Activated effector memory CD4-positive, alpha-beta T cell treated with anti-CD3 and anti-CD28 coated beads, Interleukin-2, amount 50 U/mL, for 16 hours (primary cell): ENCODE measurements at regions not wholly inside any gene's neighbourhood (a gene's known extent, or its start where the extent isn't known, plus 50 kb on each side); places are given as distances from the start of the nearest gene placed in this dataset.

Source experiments
- DNase-seq: peaks from one replicate; pipeline ENCODE4 v3.0.0-alpha.2; 2020

GRCh38 chr15:77786181-77786890 is 153.6 kb upstream of the LINGO1 start:
- no peak for DNase-seq

- DNase-seq, result no peak
Observed at GRCh38 chr15:77784361-77785292, 151.9 kb upstream of the LINGO1 start.

GRCh38 chr15:77783636-77784035 is 150.9 kb upstream of the LINGO1 start:
- no peak for DNase-seq

GRCh38 chr15:77782691-77783090 is 150.0 kb upstream of the LINGO1 start:
- no peak for DNase-seq

GRCh38 chr15:77781946-77782240 is 149.2 kb upstream of the LINGO1 start:
- DNase-seq, result no peak

GRCh38 chr15:77781151-77781945 is 148.6 kb upstream of the LINGO1 start:
- no peak for DNase-seq

GRCh38 chr15:77778802-77779201 is 146.1 kb upstream of the LINGO1 start:
- DNase-seq, result no peak

DNA sequence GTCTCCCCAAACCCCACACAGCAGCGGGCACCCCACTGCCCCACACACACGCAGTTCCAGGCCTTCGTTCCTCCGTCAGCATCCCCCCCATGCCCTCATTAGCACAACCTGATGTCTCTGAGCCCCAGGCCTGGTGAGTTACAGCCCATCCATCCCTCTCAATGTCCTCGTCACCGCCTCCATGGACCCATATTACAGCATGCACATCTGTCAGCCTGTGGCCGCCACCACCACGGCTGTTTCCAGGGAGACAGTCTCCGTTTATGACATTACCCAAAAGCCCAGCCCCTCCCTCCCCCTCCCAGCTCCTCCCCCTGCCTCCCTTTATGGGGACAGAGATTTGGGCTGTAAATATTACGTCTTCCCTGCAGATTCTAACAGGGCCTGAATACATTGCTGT is 143.1 kb upstream of the LINGO1 start:
- no peak for DNase-seq

DNA sequence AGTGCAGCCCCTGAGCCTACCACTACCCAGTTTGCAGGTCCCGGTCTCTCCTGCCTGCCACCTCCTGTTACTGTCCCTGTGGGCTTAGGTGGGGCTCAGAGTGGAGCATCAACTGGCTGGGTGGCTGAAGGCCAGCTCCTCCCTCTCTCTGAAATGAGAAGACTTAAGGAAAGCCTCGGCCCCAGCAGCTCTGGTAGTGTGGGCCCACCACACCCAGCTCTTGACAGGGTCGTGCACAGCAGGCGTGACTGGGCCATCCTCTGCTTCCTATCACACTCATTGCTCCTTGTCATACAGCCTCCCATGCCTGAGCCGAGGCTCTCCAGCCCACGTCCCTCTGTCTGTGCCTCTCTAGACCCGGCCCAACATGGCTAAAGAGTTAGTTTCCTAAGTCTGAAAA is 142.7 kb upstream of the LINGO1 start:
- no peak for DNase-seq

GRCh38 chr15:77774350-77774749 is 141.6 kb upstream of the LINGO1 start:
- no peak for DNase-seq

- no peak for DNase-seq
Observed at GRCh38 chr15:77773903-77774302, 141.2 kb upstream of the LINGO1 start.

GRCh38 chr15:77772641-77773402 is 140.1 kb upstream of the LINGO1 start:
- no peak for DNase-seq

GRCh38 chr15:77771616-77772015 is 138.9 kb upstream of the LINGO1 start:
- no peak for DNase-seq

- no peak for DNase-seq
Observed at GRCh38 chr15:77769700-77770099, 137.0 kb upstream of the LINGO1 start.

DNA sequence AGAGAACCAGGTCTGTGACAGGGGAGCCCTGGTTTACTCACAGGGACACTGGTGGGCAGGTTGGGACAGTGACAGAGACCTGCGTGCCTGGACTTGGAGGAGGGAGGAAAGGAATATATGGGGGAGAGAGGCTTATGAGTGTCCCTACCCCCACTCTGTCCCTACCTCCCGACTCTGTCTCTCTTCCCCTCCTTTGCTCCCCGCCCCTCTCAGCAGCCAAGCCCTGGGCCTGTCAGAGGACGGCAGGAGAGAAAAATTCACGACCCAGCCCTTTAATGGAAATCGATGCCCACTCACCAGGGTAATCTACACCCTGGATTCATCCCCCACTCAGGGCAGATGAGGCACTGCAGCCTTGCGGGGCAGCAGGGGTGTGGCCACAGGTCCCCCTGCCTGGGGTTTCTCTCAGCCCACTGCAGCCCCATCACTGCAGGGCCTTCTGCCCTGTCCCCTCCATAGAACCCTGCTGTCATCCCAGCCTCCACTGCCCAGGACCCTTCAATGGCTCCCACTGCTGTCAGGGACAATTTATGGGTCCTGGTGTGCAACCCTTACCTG is 135.9 kb upstream of the LINGO1 start:
- no peak for DNase-seq

GRCh38 chr15:77768107-77768506 is 135.4 kb upstream of the LINGO1 start:
- no peak for DNase-seq

DNA sequence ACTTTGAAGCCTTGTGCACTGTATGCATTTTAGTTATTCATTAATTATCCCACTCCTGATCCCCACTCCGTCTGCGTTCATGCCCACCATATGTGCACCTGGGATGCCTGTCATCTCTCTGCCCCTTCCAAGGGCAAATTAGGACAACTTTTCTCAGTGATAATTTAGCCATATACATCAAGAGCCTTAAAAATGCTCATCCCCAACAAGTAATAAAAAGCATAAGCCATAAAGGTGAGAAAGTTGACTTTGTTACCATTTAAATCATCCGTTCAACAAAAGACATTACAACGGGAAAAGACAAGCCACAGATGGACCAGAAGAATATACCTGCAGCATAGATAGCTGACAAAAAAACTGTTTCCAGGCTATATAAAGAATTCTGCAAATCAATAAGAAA is 131.4 kb upstream of the LINGO1 start:
- no peak for DNase-seq

GRCh38 chr15:77762747-77763355 is 130.1 kb upstream of the LINGO1 start:
- DNase-seq, result no peak

- DNase-seq, result no peak
Observed at GRCh38 chr15:77759896-77760592, 127.3 kb upstream of the LINGO1 start.

GRCh38 chr15:77753939-77754338 is 121.2 kb upstream of the LINGO1 start:
- no peak for DNase-seq

- DNase-seq, result no peak
Observed at GRCh38 chr15:77753281-77753873, 120.7 kb upstream of the LINGO1 start.
